ENCODE measurements at regions not wholly inside any gene's neighbourhood (a gene's known extent, or its start where the extent isn't known, plus 50 kb on each side); places are given as distances from the start of the nearest gene placed in this dataset.

- no peak for TF ChIP-seq EZH2 (IDR thresholded peaks at IDR 0.05; ENCODE audit: insufficient read depth, poor library complexity, severe bottlenecking)
- no peak for TF ChIP-seq EZH2phosphoT487 (IDR thresholded peaks at IDR 0.05; ENCODE audit: insufficient read depth, low read depth)
Observed at GRCh38 chr14:22427771-22428231, 161.2 kb downstream of the DAD1 start.

Data from GM23248 (cell line).